ENCODE measurements at regions not wholly inside any gene's neighbourhood (a gene's known extent, or its start where the extent isn't known, plus 50 kb on each side); places are given as distances from the start of the nearest gene placed in this dataset.

GRCh38 chr14:38762845-38763244 lies 340.2 kb downstream of the SEC23A start:
- CTCF ChIA-PET = no interaction called here
- TF ChIP-seq, protein P1, sequence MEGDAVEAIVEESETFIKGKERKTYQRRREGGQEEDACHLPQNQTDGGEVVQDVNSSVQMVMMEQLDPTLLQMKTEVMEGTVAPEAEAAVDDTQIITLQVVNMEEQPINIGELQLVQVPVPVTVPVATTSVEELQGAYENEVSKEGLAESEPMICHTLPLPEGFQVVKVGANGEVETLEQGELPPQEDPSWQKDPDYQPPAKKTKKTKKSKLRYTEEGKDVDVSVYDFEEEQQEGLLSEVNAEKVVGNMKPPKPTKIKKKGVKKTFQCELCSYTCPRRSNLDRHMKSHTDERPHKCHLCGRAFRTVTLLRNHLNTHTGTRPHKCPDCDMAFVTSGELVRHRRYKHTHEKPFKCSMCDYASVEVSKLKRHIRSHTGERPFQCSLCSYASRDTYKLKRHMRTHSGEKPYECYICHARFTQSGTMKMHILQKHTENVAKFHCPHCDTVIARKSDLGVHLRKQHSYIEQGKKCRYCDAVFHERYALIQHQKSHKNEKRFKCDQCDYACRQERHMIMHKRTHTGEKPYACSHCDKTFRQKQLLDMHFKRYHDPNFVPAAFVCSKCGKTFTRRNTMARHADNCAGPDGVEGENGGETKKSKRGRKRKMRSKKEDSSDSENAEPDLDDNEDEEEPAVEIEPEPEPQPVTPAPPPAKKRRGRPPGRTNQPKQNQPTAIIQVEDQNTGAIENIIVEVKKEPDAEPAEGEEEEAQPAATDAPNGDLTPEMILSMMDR (IDR thresholded peaks at IDR 0.05; ENCODE audit: insufficient read depth, low read length, missing control alignments) = no peak
- no peak overlapping the region for H3K4me3 ChIP-seq (ENCODE audit: low read depth, low read length)
- POLR2A ChIA-PET = no interaction called here
- DNase-seq (ENCODE audit: low read depth, low spot score) = no peak

DNA sequence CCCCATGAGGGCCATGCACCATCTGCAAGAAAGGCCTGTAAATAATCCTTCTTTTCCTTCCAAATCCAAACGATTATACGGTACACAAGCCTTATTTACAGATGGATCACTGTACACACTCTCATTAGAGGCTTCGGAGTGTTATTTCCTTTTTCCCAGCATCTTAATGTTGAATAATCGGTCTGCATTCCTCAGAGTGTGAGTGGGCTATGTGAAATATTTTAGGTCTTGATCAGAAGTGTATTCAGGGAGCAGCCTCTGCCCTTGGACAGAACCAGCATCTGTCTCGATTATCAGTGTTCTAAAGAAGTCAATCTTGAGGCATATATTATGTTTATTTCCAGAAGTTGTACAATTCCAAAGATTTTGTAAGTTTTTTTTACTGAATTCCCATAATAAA lies 340.6 kb downstream of the SEC23A start:
- TF ChIP-seq, protein P1 (IDR thresholded peaks at IDR 0.05; ENCODE audit: insufficient read depth, low read length, missing control alignments) = no peak
- CTCF ChIA-PET = no interaction called here
- no peak overlapping the region for H3K4me3 ChIP-seq (ENCODE audit: low read depth, low read length)
- DNase-seq (ENCODE audit: low read depth, low spot score) = no peak
- POLR2A ChIA-PET = no interaction called here

DNA sequence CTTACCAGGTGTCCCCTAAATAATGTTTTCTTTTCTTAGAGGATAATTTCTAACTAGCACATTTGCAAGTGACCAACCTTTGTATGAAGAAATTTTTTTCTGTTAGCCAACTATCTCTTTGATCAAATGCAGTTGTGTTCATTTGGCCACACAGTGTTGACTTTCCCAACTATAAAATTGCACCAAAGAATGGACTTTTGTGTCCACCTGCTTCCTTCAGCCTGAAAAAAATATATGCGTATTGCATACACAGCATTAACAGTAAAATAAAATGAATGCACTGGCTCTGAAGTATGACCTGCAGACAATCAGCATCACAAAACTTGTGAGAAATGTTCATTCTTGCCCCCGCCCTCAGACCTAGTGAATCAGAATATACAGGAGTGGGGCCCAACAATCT lies 342.0 kb downstream of the SEC23A start:
- ChIA-PET CTCF (no interaction called here), POLR2A (no interaction called here)
- TF ChIP-seq, protein P1 (IDR thresholded peaks at IDR 0.05; ENCODE audit: insufficient read depth, low read length, missing control alignments) = no peak
- H3K4me3 ChIP-seq (ENCODE audit: low read depth, low read length) = no peak overlapping the region
- no peak for DNase-seq (ENCODE audit: low read depth, low spot score)

DNA sequence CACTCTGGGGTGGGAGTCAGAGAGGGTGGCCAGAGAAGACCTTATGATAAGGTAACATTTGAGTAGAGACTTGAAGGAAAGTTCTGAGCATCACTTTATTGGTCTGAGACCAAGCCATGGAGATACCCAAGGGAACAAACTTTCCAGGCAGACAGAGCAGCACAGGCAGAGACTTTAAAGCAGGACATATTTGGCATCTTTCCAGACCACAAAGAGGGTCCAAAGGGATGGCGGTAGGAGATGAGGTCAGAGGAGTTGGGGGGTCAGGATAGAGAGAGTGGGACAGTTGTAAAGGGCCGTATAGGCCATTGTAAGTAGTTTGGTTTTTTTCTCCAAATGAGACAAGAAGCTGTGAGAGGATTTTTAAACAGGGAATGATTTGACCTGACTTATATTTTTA lies 344.4 kb downstream of the SEC23A start:
- POLR2A ChIA-PET = no interaction called here
- H3K4me3 ChIP-seq (ENCODE audit: low read depth, low read length) = no peak overlapping the region
- no peak for DNase-seq (ENCODE audit: low read depth, low spot score)
- CTCF ChIA-PET = no interaction called here
- TF ChIP-seq, protein P1 (IDR thresholded peaks at IDR 0.05; ENCODE audit: insufficient read depth, low read length, missing control alignments) = no peak

GRCh38 chr14:38755036-38755435 lies 348.0 kb downstream of the SEC23A start:
- TF ChIP-seq, protein P1 (IDR thresholded peaks at IDR 0.05; ENCODE audit: insufficient read depth, low read length, missing control alignments) = no peak
- no peak for DNase-seq (ENCODE audit: low read depth, low spot score)
- H3K4me3 ChIP-seq (ENCODE audit: low read depth, low read length) = no peak overlapping the region
- POLR2A ChIA-PET = no interaction called here
- CTCF ChIA-PET = no interaction called here

DNA sequence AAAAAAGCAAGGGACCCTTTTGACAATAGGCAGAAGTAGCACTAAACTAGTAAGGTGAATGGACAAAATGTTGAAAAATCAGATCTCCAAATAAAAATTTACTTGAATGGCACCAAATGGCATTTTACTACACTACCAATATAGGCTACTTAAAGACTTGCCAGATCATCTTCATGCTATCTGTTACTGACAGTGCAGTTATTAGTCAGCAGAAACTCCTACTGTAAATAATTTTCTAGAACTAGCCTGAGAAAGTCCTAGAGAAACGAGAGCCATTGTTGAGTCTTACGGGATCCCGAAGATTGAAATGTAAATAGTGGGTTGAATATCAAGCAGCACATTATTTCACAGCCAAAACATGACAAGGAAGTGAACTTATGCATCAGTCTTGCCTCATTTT lies 350.3 kb downstream of the SEC23A start:
- ChIA-PET CTCF (no interaction called here), POLR2A (no interaction called here)
- H3K4me3 ChIP-seq (ENCODE audit: low read depth, low read length) = no peak overlapping the region
- TF ChIP-seq, protein P1 (IDR thresholded peaks at IDR 0.05; ENCODE audit: insufficient read depth, low read length, missing control alignments) = no peak
- DNase-seq (ENCODE audit: low read depth, low spot score) = no peak
